Psoas muscle (tissue), 7 donors: ENCODE measurements at regions not wholly inside any gene's neighbourhood (a gene's known extent, or its start where the extent isn't known, plus 50 kb on each side); places are given as distances from the start of the nearest gene placed in this dataset.
A peak's percentile ranks its signal among the peaks of the same experiment; 100 is the strongest.

Source experiments
- ATAC-seq, 4 donors: fragments of 200-7000 bp; cut with Tn5 transposase; one replicate each; pipeline ENCODE4 v1.9.1; 2020; ENCODE audit warnings: moderate library complexity in 3 of 4, mild to moderate bottlenecking in 2 of 4
- DNase-seq, 2 donors: peaks; one replicate each; pipeline ENCODE4 v3.0.0-alpha.2; 2020
- H3K27ac ChIP-seq: fragments of 200-600 bp; one replicate; pipeline ENCODE4 v1.8.0; 2022
- H3K27me3 ChIP-seq, 3 donors: fragments of 200-600 bp in 1 of 3; one replicate each; pipeline versions ENCODE4 v1.6.1 to v1.8.0; 2013 to 2022; ENCODE audit warnings: low read length in 2 of 3, mild to moderate bottlenecking in 2 of 3, moderate library complexity in 1 of 3; ENCODE audit not compliant: insufficient read depth in 3 of 3
- H3K36me3 ChIP-seq, 2 donors: fragments of 200-600 bp in 1 of 2; one replicate each; pipeline versions ENCODE4 v1.6.1 to v1.8.0; 2013 to 2022; ENCODE audit warnings: low read depth in 1 of 2, mild to moderate bottlenecking in 1 of 2, moderate library complexity in 1 of 2; ENCODE audit not compliant: insufficient read depth in 1 of 2
- H3K4me1 ChIP-seq: fragments of 200-600 bp; one replicate; pipeline ENCODE4 v1.8.0; 2022
- H3K4me3 ChIP-seq: fragments of 200-600 bp; one replicate; pipeline ENCODE4 v1.8.0; 2022; ENCODE audit warnings: mild to moderate bottlenecking
- H3K9me3 ChIP-seq: fragments of 200-600 bp; one replicate; pipeline ENCODE4 v1.8.0; 2022
- CTCF ChIP-seq: fragments of 200-600 bp; IDR thresholded peaks from one replicate; pipeline ENCODE4 v1.8.0; 2022; ENCODE audit warnings: antibody characterized with exemption
- WGBS, 3 donors: extraction: QIAGEN DNeasy Blood & Tissue Kit; methylation state at CpG; one replicate each; pipeline versions ENCODE4 v1.1.6 to v1.1.7; 2013; 5-methylcytosine and 5-hydroxymethylcytosine counted together
- intact Hi-C, 2 donors: fragments of 100-400 bp; cut with DNase I; formaldehyde crosslinking; loops; one replicate each; pipeline versions ENCODE4 v1.11.0 to v1.14.2; 2022
- donor health status: healthy with polysubstance abuse.
- donor health status: DM: no; HTN: no; CAD: no; lungs with moderate emphysema.
- donor health status: Bipolar disorder and iron deficiency.
- donor health status: healthy.
- donor health status: DM: yes; HTN: yes; CAD: no.
- donor health status: DM: no; HTN: no; CAD: no.
- donor health status: DM: yes; HTN: yes; CAD: no.

- no peaks in the 10 kb centered on the region for H3K4me1 ChIP-seq
- H3K27me3 ChIP-seq = no peaks in the 10 kb centered on the region
- H3K4me3 ChIP-seq = no peak overlapping the region
- H3K27ac ChIP-seq = no peak overlapping the region
- ATAC-seq (peak in 1 of 4 donors; percentile 93), DNase-seq (no peak)
- no peaks in the 10 kb centered on the region for H3K9me3 ChIP-seq
- no peak for TF ChIP-seq CTCF
- 48 to 62% (median 53%) methylated on average over 3 of the region's 3 CpGs for WGBS, 3 donors
- H3K36me3 ChIP-seq = no peaks in the 10 kb centered on the region
- intact Hi-C loops = no loop called here
These were observed 320.1 kb upstream of the SLC10A2 start for GRCh38 chr13:103386341-103386740.

GRCh38 chr13:103373916-103374315, 307.7 kb upstream of the SLC10A2 start:
- DNase-seq = no peak
- WGBS, 3 donors = 47 to 59% (median 51%) methylated on average over 4 of the region's 4 CpGs

GRCh38 chr13:103371271-103371670, 305.1 kb upstream of the SLC10A2 start:
- Histone ChIP-seq H3K4me1 (no peaks in the 10 kb centered on the region), H3K27me3 (no peaks in the 10 kb centered on the region), H3K27ac (no peak overlapping the region), H3K36me3 (no peaks in the 10 kb centered on the region), H3K9me3 (no peaks in the 10 kb centered on the region), H3K4me3 (no peak overlapping the region)
- DNase-seq (no peak), ATAC-seq (no peak)
- TF ChIP-seq CTCF = no peak
- intact Hi-C loops = no loop called here
- WGBS, 3 donors = 55 to 61% (median 60%) methylated on average over 2 of the region's 2 CpGs

More at GRCh38 chr13:103373916-103374315, 307.7 kb upstream of the SLC10A2 start:
- no peak overlapping the region for H3K4me3 ChIP-seq
- no peaks in the 10 kb centered on the region for H3K9me3 ChIP-seq
- no peaks in the 10 kb centered on the region for H3K36me3 ChIP-seq
- H3K27ac ChIP-seq = no peak overlapping the region
- intact Hi-C loops = no loop called here
- no peak for TF ChIP-seq CTCF
- no peaks in the 10 kb centered on the region for H3K4me1 ChIP-seq
- ATAC-seq = no peak
- H3K27me3 ChIP-seq = no peaks in the 10 kb centered on the region

- no peak overlapping the region for H3K27ac ChIP-seq
- no peak for TF ChIP-seq CTCF
- DNase-seq (no peak), ATAC-seq (no peak)
- no peaks in the 10 kb centered on the region for H3K27me3 ChIP-seq
- intact Hi-C loops = no loop called here
- no peaks in the 10 kb centered on the region for H3K36me3 ChIP-seq
- WGBS, 3 donors = 75 to 83% (median 76%) methylated on average over 1 of the region's 1 CpG
- H3K4me1 ChIP-seq = no peaks in the 10 kb centered on the region
- H3K9me3 ChIP-seq = no peaks in the 10 kb centered on the region
- no peak overlapping the region for H3K4me3 ChIP-seq
These were observed 304.6 kb upstream of the SLC10A2 start for GRCh38 chr13:103370790-103371189.

- H3K27me3 ChIP-seq = no peaks in the 10 kb centered on the region
- no peaks in the 10 kb centered on the region for H3K9me3 ChIP-seq
- H3K4me3 ChIP-seq = no peak overlapping the region
- no peak for ATAC-seq
- no peak for DNase-seq
- no peak for TF ChIP-seq CTCF
- WGBS, 3 donors = 72 to 73% (median 73%) methylated on average over 6 of the region's 6 CpGs
- no peaks in the 10 kb centered on the region for H3K4me1 ChIP-seq
- H3K27ac ChIP-seq = no peak overlapping the region
- H3K36me3 ChIP-seq = no peaks in the 10 kb centered on the region
- intact Hi-C loops = no loop called here
These were observed 292.2 kb upstream of the SLC10A2 start for GRCh38 chr13:103358255-103358932.
